K562 (cell line): ENCODE measurements at regions not wholly inside any gene's neighbourhood (a gene's known extent, or its start where the extent isn't known, plus 50 kb on each side); places are given as distances from the start of the nearest gene placed in this dataset.

Experiments
- ATAC-seq: fragments of 200-7000 bp; cut with Tn5 transposase; 3 replicates; pipeline ENCODE4 v1.9.1; 2020; ENCODE audit warnings: moderate library complexity
- BruUV-seq: library from RNA; stranded (reverse); fragments of 400-500 nt; replicated peaks from 2 replicates; lab custom pipeline; 2021; lab: Mats Ljungman, UMichigan
- CTCF ChIA-PET: fragments of 300-600 bp; formaldehyde crosslinking; extraction: SDS; loops from one replicate; lab custom pipeline; 2021; ENCODE audit warnings: low intra/inter-chr PET ratio; lab: Yijun Ruan, JAX
- POLR2A ChIA-PET: fragments of 300-600, 350-650 bp; sonication (Branson Sonifier 250); formaldehyde crosslinking; extraction: SDS; loops from one replicate; lab custom pipeline; 2021; ENCODE audit warnings: antibody characterized with exemption, inconsistent platforms; lab: Yijun Ruan, JAX
- DNase-seq, 4 experiments: peaks; one replicate each; pipeline versions ENCODE4 v3.0.0 to v3.0.0-alpha.2; 2011 to 2018; ENCODE audit warnings: low spot score in 3 of 4, mixed read lengths in 3 of 4; ENCODE audit errors: extremely low read depth in 1 of 4
- FAIRE-seq: peaks from 2 replicates; lab custom pipeline; 2011; peaks lifted over from hg19 to GRCh38; lab: Jason Lieb, UNC
- H2AFZ ChIP-seq: 2 replicates; pipeline ENCODE4 v1.6.0; 2011; ENCODE audit warnings: low read depth, low read length, control low read depth, inconsistent platforms
- H3K27ac ChIP-seq: fragments of 200-600 bp; 3 replicates; pipeline ENCODE4 v1.8.0; 2011; ENCODE audit warnings: low read depth, mild to moderate bottlenecking, control low read depth, inconsistent platforms, low read length, moderate library complexity, mixed read lengths; ENCODE audit errors: extremely low read depth
- H3K27me3 ChIP-seq, 2 experiments: fragments of 300-600 bp in 1 of 2; 2 replicates in 1 of 2; 3 replicates in 1 of 2; pipeline versions ENCODE4 v1.6.0 to v1.8.0; 2011; ENCODE audit warnings: inconsistent platforms in 2 of 2, low read length in 2 of 2, mild to moderate bottlenecking in 1 of 2, mixed read lengths in 1 of 2, moderate library complexity in 1 of 2; ENCODE audit not compliant: control insufficient read depth in 2 of 2, insufficient read depth in 2 of 2
- H3K36me3 ChIP-seq: fragments of 300-600 bp; 3 replicates; pipeline ENCODE4 v1.8.0; 2011; ENCODE audit warnings: mild to moderate bottlenecking, low read length, inconsistent platforms; ENCODE audit not compliant: control insufficient read depth, insufficient read depth
- H3K4me1 ChIP-seq, 2 experiments: fragments of 200-600 bp in 1 of 2; replicated peaks in 1 of 2; 2 replicates in 1 of 2; 3 replicates in 1 of 2; pipeline versions ENCODE4 v1.5.1 to v1.8.0; 2011; ENCODE audit warnings: inconsistent platforms in 2 of 2, low read length in 2 of 2, mild to moderate bottlenecking in 1 of 2, mixed read lengths in 1 of 2, moderate library complexity in 1 of 2; ENCODE audit not compliant: control insufficient read depth in 2 of 2, insufficient read depth in 2 of 2
- H3K4me2 ChIP-seq: 2 replicates; pipeline ENCODE4 v1.6.1; 2011; ENCODE audit warnings: low read length, control low read depth, inconsistent platforms, mixed read lengths; ENCODE audit not compliant: insufficient read depth
- H3K4me3 ChIP-seq: fragments of 200-600 bp; sonication (generic), shearing (Covaris generic); 2 replicates; pipeline ENCODE4 v1.5.1; 2016; ENCODE audit warnings: control low read depth, inconsistent platforms
- H3K79me2 ChIP-seq: fragments of 200-600 bp; 3 replicates; pipeline ENCODE4 v1.8.0; 2011; ENCODE audit warnings: low read length, inconsistent platforms; ENCODE audit not compliant: control insufficient read depth, insufficient read depth
- H3K9ac ChIP-seq, 2 experiments: 2 replicates each; pipeline versions ENCODE4 v1.6.0 to v1.6.1; 2011; ENCODE audit warnings: low read depth in 2 of 2, low read length in 2 of 2, control low read depth in 1 of 2, inconsistent platforms in 1 of 2, mild to moderate bottlenecking in 1 of 2, mixed read lengths in 1 of 2; ENCODE audit not compliant: insufficient read depth in 1 of 2
- H3K9me1 ChIP-seq: one replicate; pipeline ENCODE4 v1.6.0; 2011; ENCODE audit warnings: inconsistent platforms, mild to moderate bottlenecking, low read length, moderate library complexity; ENCODE audit not compliant: control insufficient read depth, insufficient read depth
- H3K9me3 ChIP-seq: replicated peaks from 2 replicates; pipeline ENCODE4 v1.5.1; 2011; ENCODE audit warnings: low read depth, low read length, inconsistent platforms; ENCODE audit not compliant: control insufficient read depth, insufficient read depth
- H4K20me1 ChIP-seq: replicated peaks from 2 replicates; pipeline ENCODE4 v1.6.1; 2011; ENCODE audit warnings: low read length, inconsistent platforms, mixed read lengths; ENCODE audit not compliant: control insufficient read depth, insufficient read depth
- CCNT2 ChIP-seq: IDR thresholded peaks from 2 replicates; pipeline ENCODE4 v1.6.1; 2011; ENCODE audit warnings: borderline replicate concordance, low read depth, mild to moderate bottlenecking, moderate library complexity, mixed read lengths, low read length; ENCODE audit not compliant: insufficient read length; ENCODE audit errors: extremely low read depth
- CREB5 ChIP-seq: fragments of 250-450 bp; sonication (Bioruptor Pico); IDR thresholded peaks from 2 replicates; pipeline ENCODE4 v1.5.0; 2020; ENCODE audit warnings: mild to moderate bottlenecking
- FOXJ3 ChIP-seq: sonication (generic); formaldehyde crosslinking; IDR thresholded peaks from 2 replicates; pipeline ENCODE4 v1.4.0; 2020; ENCODE audit warnings: mild to moderate bottlenecking, missing genetic modification reagents
- KAT7 ChIP-seq: sonication (generic); formaldehyde crosslinking; IDR thresholded peaks from 2 replicates; pipeline ENCODE4 v1.8.0; 2022; ENCODE audit warnings: missing genetic modification reagents, mild to moderate bottlenecking, borderline replicate concordance
- KHSRP ChIP-seq: fragments of 450-650 bp; IDR thresholded peaks from 2 replicates; pipeline ENCODE4 v1.6.1; 2017
- MLLT1 ChIP-seq, 2 experiments: fragments of 450-650 bp; IDR thresholded peaks; 2 replicates each; pipeline ENCODE4 v1.6.1; 2016
- MTA2 ChIP-seq: fragments of 450-650 bp; IDR thresholded peaks from 2 replicates; pipeline ENCODE4 v1.6.1; 2016; ENCODE audit warnings: low read depth
- SRSF9 ChIP-seq: fragments of 200-400 bp; formaldehyde crosslinking; IDR thresholded peaks from 2 replicates; pipeline ENCODE4 v1.6.1; 2017; ENCODE audit warnings: low read depth, low read length, borderline replicate concordance
- TAF7 ChIP-seq: fragments of 450-650 bp; IDR thresholded peaks from 2 replicates; pipeline ENCODE4 v1.6.1; 2016; ENCODE audit warnings: missing genetic modification characterization, missing compliant biosample characterization
- TEAD1 ChIP-seq, 2 experiments: fragments of 450-650 bp in 1 of 2; sonication (generic) in 1 of 2; formaldehyde crosslinking; IDR thresholded peaks; 2 replicates each; pipeline versions ENCODE4 v1.4.0 to v1.8.0; 2020 to 2022; ENCODE audit warnings: mild to moderate bottlenecking in 2 of 2, missing genetic modification reagents in 1 of 2
- TRIM24 ChIP-seq, 2 experiments: fragments of 450-650 bp; IDR thresholded peaks; 2 replicates each; pipeline ENCODE4 v1.6.1; 2016
- XRCC3 ChIP-seq: fragments of 450-650 bp; IDR thresholded peaks from 2 replicates; pipeline ENCODE4 v1.6.1; 2017; ENCODE audit warnings: mild to moderate bottlenecking, moderate library complexity
- ZMIZ1 ChIP-seq, 2 experiments: fragments of 150-350 bp in 1 of 2; IDR thresholded peaks; 2 replicates each; pipeline ENCODE4 v1.6.1; 2012 to 2016; ENCODE audit warnings: low read depth in 2 of 2, low read length in 2 of 2, mild to moderate bottlenecking in 1 of 2, moderate library complexity in 1 of 2
- ZNF277 ChIP-seq: fragments of 250-450 bp; sonication (Bioruptor Pico); IDR thresholded peaks from 2 replicates; pipeline ENCODE4 v1.8.0; 2022; ENCODE audit warnings: inconsistent platforms, mild to moderate bottlenecking, moderate library complexity, borderline replicate concordance
- ZNF347 ChIP-seq: fragments of 450-650 bp; formaldehyde crosslinking; IDR thresholded peaks from 2 replicates; pipeline ENCODE4 v1.4.0; 2020; ENCODE audit warnings: low read depth, mild to moderate bottlenecking, moderate library complexity
- ZNF764 ChIP-seq: fragments of 250-450 bp; sonication (Bioruptor Pico); IDR thresholded peaks from 2 replicates; pipeline ENCODE4 v1.4.0; 2020; ENCODE audit warnings: low read depth, mild to moderate bottlenecking, moderate library complexity
- ZZZ3 ChIP-seq: fragments of 450-650 bp; IDR thresholded peaks from 2 replicates; pipeline ENCODE4 v1.6.1; 2016; ENCODE audit warnings: antibody characterized with exemption, mild to moderate bottlenecking, moderate library complexity
- WGBS: fragments of 100-300 bp; shearing (Covaris generic); methylation state at CpG from one replicate; pipeline ENCODE4 v1.1.6; 2016; ENCODE audit warnings: low coverage, mixed read lengths; ENCODE audit not compliant: insufficient coverage; ENCODE audit errors: missing lambda C conversion rate; 5-methylcytosine and 5-hydroxymethylcytosine counted together
- in situ Hi-C: fragments of 300-500 bp; cut with MboI; formaldehyde crosslinking; loops from 4 replicates; pipeline ENCODE4 v1.15.0; 2018; ENCODE audit warnings: inconsistent platforms, mixed read lengths
- intact Hi-C: fragments of 100-400 bp; cut with micrococcal nuclease; formaldehyde crosslinking; loops from 2 replicates; pipeline ENCODE4 v1.14.2; 2022

GRCh38 chr1:168917796-168918195 lies 188.7 kb upstream of the ATP1B1 start:
- 0% methylated on average over 2 of the region's 2 CpGs for WGBS
- CTCF ChIA-PET: no interaction called here
- ATAC-seq (no peak), FAIRE-seq (no peak), DNase-seq (no peak)
- POLR2A ChIA-PET: no interaction called here
- Histone ChIP-seq H3K9ac (no peak overlapping the region), H3K4me2 (no peak overlapping the region), H3K4me1 (no peaks in the 10 kb centered on the region), H3K27ac (no peak overlapping the region), H3K9me1 (no peaks in the 10 kb centered on the region), H3K79me2 (no peaks in the 10 kb centered on the region), H3K4me3 (no peak overlapping the region), H3K36me3 (no peaks in the 10 kb centered on the region), H3K27me3 (no peaks in the 10 kb centered on the region; a peak in 1 of 5 replicates), H2AFZ (no peak overlapping the region), H4K20me1 (no peaks in the 10 kb centered on the region), H3K9me3 (no peaks in the 10 kb centered on the region)
- BruUV-seq: no TSS peak
- in situ Hi-C loops: no loop called here
- intact Hi-C loops: no loop called here
- TF ChIP-seq MLLT1 (IDR thresholded peaks at IDR 0.05) (no peak), TRIM24 (IDR thresholded peaks at IDR 0.05) (no peak), SRSF9 (no peak), TEAD1 (CRISPR knock-in tag; IDR thresholded peaks at IDR 0.05) (no peak), ZZZ3 (no peak), TAF7 (tag) (no peak), ZNF277 (CRISPR knock-in tag) (no peak), CCNT2 (no peak), FOXJ3 (CRISPR knock-in tag) (no peak), XRCC3 (no peak), CREB5 (CRISPR knock-in tag) (no peak), KAT7 (CRISPR knock-in tag) (no peak), ZNF764 (CRISPR knock-in tag) (no peak), MTA2 (no peak), ZMIZ1 (IDR thresholded peaks at IDR 0.05; ENCODE audit: low read depth in 2 of 2, low read length in 2 of 2) (no peak), KHSRP (no peak), ZNF347 (no peak)
